ENCODE measurements at regions not wholly inside any gene's neighbourhood (a gene's known extent, or its start where the extent isn't known, plus 50 kb on each side); places are given as distances from the start of the nearest gene placed in this dataset.

DNA sequence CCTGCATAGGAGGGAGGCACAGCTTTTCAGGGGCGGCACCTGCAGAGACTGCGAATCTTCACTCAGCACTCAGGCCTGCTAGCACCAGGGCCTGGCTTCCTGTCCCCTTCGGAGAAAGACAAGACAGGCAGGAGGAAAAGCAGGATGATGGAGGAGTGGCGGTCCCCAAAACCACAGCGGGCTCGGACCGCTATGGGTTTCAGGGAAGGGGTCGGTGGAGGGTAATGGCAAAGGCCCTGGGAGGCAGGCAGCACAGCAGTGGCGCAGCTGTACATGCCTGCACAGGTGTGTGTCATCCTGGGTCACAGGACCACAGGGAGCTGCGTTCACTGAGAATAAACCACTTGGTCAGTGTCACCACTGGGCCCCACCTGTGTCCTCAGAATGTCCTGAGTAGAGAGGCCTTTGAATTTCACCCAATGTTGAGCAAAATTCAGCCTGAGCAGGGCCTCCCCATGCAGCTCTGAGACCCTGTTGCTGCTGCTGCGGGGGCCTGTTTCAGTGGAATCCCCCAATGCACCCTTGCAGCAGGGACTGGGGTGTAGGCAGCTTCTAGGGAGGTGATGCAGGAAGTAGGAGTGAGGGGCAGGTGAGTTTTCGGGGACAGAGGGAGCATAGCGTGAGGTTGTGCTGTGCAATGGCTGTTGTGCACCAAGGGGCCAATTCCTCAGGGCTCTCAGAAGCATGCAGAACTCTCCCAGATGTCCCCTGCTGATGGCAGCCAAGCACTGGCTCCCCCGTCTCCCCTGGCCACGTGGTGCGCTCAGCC is 90.6 kb upstream of the PPP2R2D start:
- no peak for DNase-seq

- no peak for DNase-seq
These were observed 89.8 kb upstream of the PPP2R2D start for GRCh38 chr10:131810805-131811629.

GRCh38 chr10:131811630-131812403 is 89.0 kb upstream of the PPP2R2D start:
- no peak for DNase-seq

- DNase-seq = no peak
These were observed 87.8 kb upstream of the PPP2R2D start for GRCh38 chr10:131812736-131813604.

GRCh38 chr10:131814567-131815265 is 86.1 kb upstream of the PPP2R2D start:
- DNase-seq = no peak

GRCh38 chr10:131815266-131816156 is 85.3 kb upstream of the PPP2R2D start:
- no peak for DNase-seq

DNA sequence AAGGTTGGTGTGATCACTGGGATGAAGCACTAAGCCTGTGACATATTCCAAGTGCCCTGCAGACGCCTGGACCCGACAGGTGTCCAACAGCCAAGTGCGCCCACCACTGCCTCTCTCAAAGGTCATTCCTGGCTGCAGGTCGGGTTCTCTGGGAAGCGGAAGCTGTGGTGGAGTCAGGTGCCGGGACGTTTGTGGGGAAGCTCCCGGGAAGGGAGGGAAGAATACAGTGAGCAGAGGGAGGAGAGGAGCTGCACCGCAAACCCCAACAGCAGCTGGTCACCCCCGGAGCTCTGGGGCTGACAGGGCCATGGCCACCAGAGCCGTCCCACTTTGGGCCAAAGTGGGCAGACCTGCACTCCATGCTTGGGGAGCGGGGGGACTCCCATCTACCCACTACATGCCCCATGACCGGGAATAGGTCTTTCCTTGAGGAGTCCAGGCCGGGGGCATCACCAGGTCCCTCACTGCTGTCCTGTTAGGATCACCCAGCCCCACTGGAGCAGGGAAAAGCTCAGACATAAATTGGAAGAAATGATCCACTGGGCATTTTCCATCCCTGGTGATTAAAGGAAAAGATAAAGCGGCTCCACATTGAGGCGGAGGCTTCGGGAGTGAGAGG is 84.5 kb upstream of the PPP2R2D start:
- DNase-seq = no peak

DNA sequence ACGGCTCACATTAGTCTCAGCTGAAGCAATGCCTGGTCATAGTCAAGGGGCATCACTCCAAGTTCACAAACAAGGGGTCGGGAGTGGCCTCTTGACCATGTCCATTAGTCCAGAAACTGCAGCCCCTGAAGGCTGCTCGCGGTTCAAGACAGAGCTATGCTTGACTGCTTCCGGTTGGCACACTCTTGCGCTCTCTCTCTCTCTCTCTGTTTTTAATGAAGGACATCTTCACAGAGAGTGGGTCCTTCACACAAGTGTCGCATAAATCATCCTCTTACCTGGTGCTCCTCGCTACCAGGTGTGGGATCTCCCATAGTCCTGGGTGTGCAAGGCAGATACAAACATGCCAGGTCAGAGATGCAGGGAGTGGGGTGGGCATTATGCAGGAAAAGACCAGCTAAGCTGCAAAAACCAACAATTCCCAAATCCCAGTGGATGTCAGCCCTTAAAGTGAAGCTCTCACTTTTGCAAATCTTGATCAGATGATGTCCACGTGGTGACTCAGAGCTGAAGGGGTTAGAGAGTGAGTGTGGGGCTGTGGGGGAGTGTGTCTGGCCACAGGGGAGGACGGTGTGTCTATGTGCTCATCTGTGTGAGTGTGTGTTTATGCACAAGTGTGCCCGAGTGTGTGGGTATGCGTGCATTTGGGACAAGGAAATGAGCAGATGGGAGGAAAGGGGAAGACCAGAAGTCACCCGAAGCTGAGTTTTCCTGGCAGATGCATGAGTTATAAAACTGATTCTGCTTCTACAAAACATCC is 83.7 kb upstream of the PPP2R2D start:
- no peak for DNase-seq

DNA sequence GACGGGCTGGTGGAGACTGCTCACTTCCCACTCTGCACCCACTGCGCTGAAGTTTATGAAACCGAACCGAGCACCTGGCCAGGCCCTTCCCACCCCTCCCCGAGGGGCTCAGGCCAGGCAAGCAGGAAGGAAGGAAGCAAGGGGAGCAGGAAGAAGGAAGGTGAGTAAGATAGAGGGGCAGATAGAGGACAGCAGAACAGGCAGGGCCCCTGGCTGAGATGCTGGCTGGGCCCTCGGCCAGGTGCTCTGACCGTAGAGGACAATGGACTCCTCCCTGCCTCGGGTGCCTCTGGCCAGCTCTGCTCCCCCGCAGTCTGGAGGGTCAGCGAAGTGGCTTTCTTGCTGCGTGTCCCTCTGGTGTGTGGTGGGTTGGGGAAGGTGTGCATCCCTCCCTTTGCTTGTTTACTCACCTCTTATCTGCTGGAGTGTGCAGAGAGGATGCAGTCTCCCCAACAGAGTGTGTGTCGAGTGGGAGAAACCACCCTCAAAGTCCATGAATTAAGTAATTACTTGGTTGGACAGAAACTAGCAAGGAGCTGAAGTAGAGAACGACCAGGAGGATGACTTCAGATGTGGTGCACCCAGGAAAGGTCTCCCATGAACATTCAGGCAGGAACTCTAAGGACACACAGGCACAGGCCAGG is 82.8 kb upstream of the PPP2R2D start:
- no peak for DNase-seq

DNA sequence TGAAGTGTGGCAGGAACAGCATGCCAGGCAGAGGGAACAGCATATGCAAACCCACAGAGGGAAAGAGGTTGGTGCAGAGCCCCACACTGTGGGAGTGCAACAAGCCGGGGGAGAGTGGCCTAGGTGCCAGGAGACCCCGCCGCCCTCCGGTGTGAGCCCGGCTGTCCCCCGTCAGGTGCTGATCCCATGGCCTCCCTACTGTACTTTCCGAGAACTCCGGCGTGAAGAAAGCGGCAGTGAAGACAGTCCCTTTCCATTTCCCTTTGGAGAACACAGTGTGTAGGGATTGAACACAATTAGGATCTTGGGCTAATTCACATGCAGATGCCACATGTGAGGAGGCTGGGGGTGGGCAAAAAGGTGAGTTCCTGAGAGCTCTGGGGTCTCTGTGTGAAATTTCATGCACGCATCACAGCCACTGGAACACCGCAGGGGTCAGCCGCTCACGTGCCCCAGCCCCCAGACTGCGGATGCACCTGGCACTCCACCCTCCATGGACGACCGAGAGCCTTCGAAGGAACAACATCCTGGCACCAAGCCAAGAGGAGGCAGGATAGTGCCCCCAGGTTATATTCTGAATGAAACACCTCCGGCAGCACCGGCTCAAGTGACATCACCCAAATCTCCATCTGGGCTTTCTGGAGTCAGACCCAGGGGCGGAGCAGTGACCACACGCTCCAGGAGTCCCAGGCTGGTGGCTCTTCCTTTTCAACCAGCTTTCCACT is 82.1 kb upstream of the PPP2R2D start:
- DNase-seq = no peak

- DNase-seq = no peak
These were observed 81.4 kb upstream of the PPP2R2D start for GRCh38 chr10:131819241-131820072.

DNA sequence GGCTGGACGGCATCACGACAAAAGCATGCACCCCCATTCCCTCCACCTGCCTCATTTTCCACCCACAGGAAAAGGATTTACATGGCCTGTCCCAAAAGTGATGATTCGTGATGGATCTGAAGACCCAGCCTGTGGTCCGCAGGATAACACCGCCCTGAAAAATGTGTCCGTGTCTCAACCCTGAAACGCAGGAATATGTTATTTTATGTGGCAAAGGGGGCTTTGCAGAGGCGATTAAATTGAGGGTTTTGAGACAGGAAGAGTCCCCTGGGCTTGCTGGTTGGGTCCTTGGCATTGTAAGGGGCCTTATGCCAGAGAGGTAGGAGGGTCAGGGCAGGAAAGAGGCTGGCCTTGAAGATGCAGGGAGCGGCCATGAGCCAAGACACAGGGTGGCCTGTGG is 80.2 kb upstream of the PPP2R2D start:
- DNase-seq = no peak

DNA sequence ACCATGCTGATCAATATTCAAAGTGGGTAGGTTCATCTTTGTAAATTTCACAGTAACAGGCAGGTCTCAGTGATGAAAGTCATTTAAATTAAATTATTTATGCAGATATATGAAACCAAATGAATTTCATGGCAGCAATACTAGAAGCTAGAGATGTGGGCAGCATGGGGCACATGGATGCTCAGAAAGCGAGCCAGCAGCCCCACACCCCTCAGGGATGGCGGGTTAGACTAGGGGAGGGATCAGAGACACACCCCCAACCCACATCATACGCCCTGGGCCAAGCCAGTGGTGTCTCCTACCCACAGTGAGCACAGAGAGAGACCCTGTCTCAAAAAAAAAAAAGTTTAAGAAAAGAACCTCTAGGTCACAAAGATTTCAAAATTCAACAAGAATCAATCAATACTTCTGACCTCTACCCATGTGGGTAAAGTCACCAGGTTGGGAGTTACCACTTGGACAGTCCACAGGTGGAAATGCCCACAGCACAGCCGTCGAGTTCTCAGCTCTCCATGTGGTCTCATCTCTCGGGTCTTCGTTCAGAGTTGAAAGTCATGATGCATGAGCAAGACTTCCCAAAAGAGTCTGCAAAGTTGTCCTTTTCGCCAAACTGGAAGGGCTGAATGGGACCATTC is 79.3 kb upstream of the PPP2R2D start:
- no peak for DNase-seq

- DNase-seq = no peak
These were observed 78.7 kb upstream of the PPP2R2D start for GRCh38 chr10:131822013-131822691.
